ENCODE measurements at regions not wholly inside any gene's neighbourhood (a gene's known extent, or its start where the extent isn't known, plus 50 kb on each side); places are given as distances from the start of the nearest gene placed in this dataset.

GRCh38 chr16:8251298-8251697 lies 339.0 kb downstream of the TMEM114 start:
- H3K4me3 Mint-ChIP-seq, result no peak overlapping the region
- DNase-seq (no peak), ATAC-seq (ENCODE audit: low read depth) (no peak)
- H3K27me3 Mint-ChIP-seq, result no peaks in the 10 kb centered on the region
- no peaks in the 10 kb centered on the region for H3K36me3 Mint-ChIP-seq (ENCODE audit: low read depth)
- H3K27ac Mint-ChIP-seq, result no peak overlapping the region
- no peaks in the 10 kb centered on the region for H3K9me3 Mint-ChIP-seq
- H3K4me1 Mint-ChIP-seq, result no peaks in the 10 kb centered on the region
- intact Hi-C loops (cut with micrococcal nuclease), result no loop called here
- POLR2A ChIA-PET, result no interaction called here
- CTCF ChIA-PET, result no interaction called here
- TF ChIP-seq, protein P1, sequence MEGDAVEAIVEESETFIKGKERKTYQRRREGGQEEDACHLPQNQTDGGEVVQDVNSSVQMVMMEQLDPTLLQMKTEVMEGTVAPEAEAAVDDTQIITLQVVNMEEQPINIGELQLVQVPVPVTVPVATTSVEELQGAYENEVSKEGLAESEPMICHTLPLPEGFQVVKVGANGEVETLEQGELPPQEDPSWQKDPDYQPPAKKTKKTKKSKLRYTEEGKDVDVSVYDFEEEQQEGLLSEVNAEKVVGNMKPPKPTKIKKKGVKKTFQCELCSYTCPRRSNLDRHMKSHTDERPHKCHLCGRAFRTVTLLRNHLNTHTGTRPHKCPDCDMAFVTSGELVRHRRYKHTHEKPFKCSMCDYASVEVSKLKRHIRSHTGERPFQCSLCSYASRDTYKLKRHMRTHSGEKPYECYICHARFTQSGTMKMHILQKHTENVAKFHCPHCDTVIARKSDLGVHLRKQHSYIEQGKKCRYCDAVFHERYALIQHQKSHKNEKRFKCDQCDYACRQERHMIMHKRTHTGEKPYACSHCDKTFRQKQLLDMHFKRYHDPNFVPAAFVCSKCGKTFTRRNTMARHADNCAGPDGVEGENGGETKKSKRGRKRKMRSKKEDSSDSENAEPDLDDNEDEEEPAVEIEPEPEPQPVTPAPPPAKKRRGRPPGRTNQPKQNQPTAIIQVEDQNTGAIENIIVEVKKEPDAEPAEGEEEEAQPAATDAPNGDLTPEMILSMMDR (IDR thresholded peaks at IDR 0.05), result no peak

GRCh38 chr16:8247993-8248392 lies 342.3 kb downstream of the TMEM114 start:
- intact Hi-C loops (cut with micrococcal nuclease), result no loop called here
- H3K4me3 Mint-ChIP-seq, result no peak overlapping the region
- DNase-seq (no peak), ATAC-seq (ENCODE audit: low read depth) (no peak)
- ChIA-PET POLR2A (no interaction called here), CTCF (no interaction called here)
- no peaks in the 10 kb centered on the region for H3K36me3 Mint-ChIP-seq (ENCODE audit: low read depth)
- H3K27me3 Mint-ChIP-seq, result no peaks in the 10 kb centered on the region
- no peak overlapping the region for H3K27ac Mint-ChIP-seq
- no peaks in the 10 kb centered on the region for H3K4me1 Mint-ChIP-seq
- TF ChIP-seq, protein P1 (IDR thresholded peaks at IDR 0.05), result no peak
- H3K9me3 Mint-ChIP-seq, result no peaks in the 10 kb centered on the region

- no peak for DNase-seq
- Mint-ChIP-seq H3K27me3 (no peaks in the 10 kb centered on the region), H3K27ac (no peak overlapping the region), H3K36me3 (ENCODE audit: low read depth) (no peaks in the 10 kb centered on the region), H3K4me3 (no peak overlapping the region), H3K4me1 (no peaks in the 10 kb centered on the region), H3K9me3 (no peaks in the 10 kb centered on the region)
- no peak for ATAC-seq (ENCODE audit: low read depth)
- intact Hi-C loops (cut with micrococcal nuclease), result no loop called here
- TF ChIP-seq, protein P1 (IDR thresholded peaks at IDR 0.05), result no peak
- POLR2A ChIA-PET, result no interaction called here
- CTCF ChIA-PET, result no interaction called here
These were observed 346.3 kb downstream of the TMEM114 start for GRCh38 chr16:8243981-8244380.

DNA sequence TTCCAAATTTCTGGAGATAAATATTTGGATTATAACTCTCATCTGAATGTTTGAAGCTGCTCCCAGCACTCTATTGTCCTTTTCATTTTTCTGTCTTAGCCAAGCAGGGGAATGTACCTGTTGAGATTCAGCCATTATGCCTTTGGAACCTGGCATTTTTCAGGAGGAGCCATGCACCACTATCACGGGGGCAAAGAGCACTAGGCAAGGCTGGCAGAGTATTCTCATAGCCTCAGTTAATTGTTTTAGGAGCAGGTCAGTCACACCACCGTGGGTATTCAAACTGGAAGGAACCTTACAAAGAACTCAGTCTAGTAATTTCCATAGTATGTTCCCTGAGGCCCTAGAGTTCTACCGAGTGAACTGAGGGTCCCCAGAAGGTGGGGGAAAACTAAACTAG lies 348.9 kb downstream of the TMEM114 start:
- Mint-ChIP-seq H3K36me3 (ENCODE audit: low read depth) (no peaks in the 10 kb centered on the region), H3K27ac (no peak overlapping the region), H3K4me3 (no peak overlapping the region), H3K4me1 (no peaks in the 10 kb centered on the region), H3K9me3 (peaks cover 3% of the 10 kb centered on the region), H3K27me3 (no peaks in the 10 kb centered on the region)
- intact Hi-C loops (cut with micrococcal nuclease), result no loop called here
- no peak for DNase-seq
- ChIA-PET POLR2A (no interaction called here), CTCF (no interaction called here)
- ATAC-seq (ENCODE audit: low read depth), result no peak
- TF ChIP-seq, protein P1 (IDR thresholded peaks at IDR 0.05), result no peak

DNA sequence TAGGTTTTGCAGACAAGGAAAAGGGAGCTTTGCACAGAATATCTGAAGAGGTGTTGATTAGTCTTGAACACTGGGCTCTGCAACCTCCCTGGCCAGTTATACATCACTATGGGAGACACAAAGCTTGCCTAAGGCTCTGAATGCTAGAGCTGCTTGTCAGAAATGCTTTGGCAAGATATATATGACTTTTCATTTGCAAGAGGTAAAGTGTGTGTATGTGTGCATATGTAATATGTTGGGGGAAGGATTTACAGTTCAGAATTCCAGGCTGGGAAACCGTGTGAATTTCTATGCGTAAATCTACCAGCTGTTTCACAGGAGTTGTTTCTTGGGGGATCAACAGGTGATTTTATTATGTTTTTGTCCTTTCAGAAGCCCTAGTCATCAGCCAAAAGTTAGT lies 350.9 kb downstream of the TMEM114 start:
- no peak for ATAC-seq (ENCODE audit: low read depth)
- intact Hi-C loops (cut with micrococcal nuclease), result no loop called here
- H3K4me3 Mint-ChIP-seq, result no peak overlapping the region
- no peak for DNase-seq
- ChIA-PET CTCF (no interaction called here), POLR2A (no interaction called here)
- H3K4me1 Mint-ChIP-seq, result no peaks in the 10 kb centered on the region
- H3K27me3 Mint-ChIP-seq, result no peaks in the 10 kb centered on the region
- TF ChIP-seq, protein P1 (IDR thresholded peaks at IDR 0.05), result no peak
- H3K9me3 Mint-ChIP-seq, result peaks cover 8% of the 10 kb centered on the region
- H3K27ac Mint-ChIP-seq, result no peak overlapping the region
- no peaks in the 10 kb centered on the region for H3K36me3 Mint-ChIP-seq (ENCODE audit: low read depth)

Measured in activated B cell treated with CpG ODN at 0.5 μM for 24 hours (primary cell).